Neural cell (in vitro differentiated cells): ENCODE measurements at regions not wholly inside any gene's neighbourhood (a gene's known extent, or its start where the extent isn't known, plus 50 kb on each side); places are given as distances from the start of the nearest gene placed in this dataset.

Source experiments
- H2AFZ ChIP-seq: fragments of 200-600, 300-800 bp; sonication (generic), shearing (Covaris generic); 2 replicates; pipeline ENCODE4 v1.6.0; 2014; ENCODE audit warnings: low read depth, mild to moderate bottlenecking, antibody characterized with exemption, low read length, moderate library complexity
- H3F3A ChIP-seq: fragments of 200-600 bp; shearing (Covaris generic); 2 replicates; pipeline ENCODE4 v1.6.1; 2016; ENCODE audit warnings: mild to moderate bottlenecking, moderate library complexity, mixed read lengths, antibody characterized with exemption, low read length; ENCODE audit not compliant: insufficient read depth, poor library complexity, severe bottlenecking
- H3K27ac ChIP-seq: fragments of 200-600, 300-800 bp; sonication (generic), shearing (Covaris generic); 2 replicates; pipeline ENCODE4 v1.5.1; 2014; ENCODE audit warnings: mild to moderate bottlenecking, low read length, moderate library complexity
- H3K27me3 ChIP-seq: fragments of 300-800, 200-600 bp; sonication (generic), shearing (Covaris generic); 2 replicates; pipeline ENCODE4 v1.6.0; 2014; ENCODE audit warnings: mild to moderate bottlenecking, low read depth, low read length, moderate library complexity; ENCODE audit not compliant: insufficient read depth
- H3K36me3 ChIP-seq: fragments of 300-800, 200-600 bp; sonication (generic), shearing (Covaris generic); 2 replicates; pipeline ENCODE4 v1.5.1; 2014; ENCODE audit warnings: mild to moderate bottlenecking, antibody characterized with exemption, low read length, moderate library complexity; ENCODE audit not compliant: insufficient read depth
- H3K4me2 ChIP-seq: fragments of 300-800, 200-600 bp; sonication (generic), shearing (Covaris generic); 2 replicates; pipeline ENCODE4 v1.6.0; 2014; ENCODE audit warnings: mild to moderate bottlenecking, low read length
- H3K4me3 ChIP-seq: fragments of 300-800, 200-600 bp; sonication (generic), shearing (Covaris generic); 2 replicates; pipeline ENCODE4 v1.5.1; 2014; ENCODE audit warnings: mild to moderate bottlenecking, low read length, moderate library complexity
- H3K79me2 ChIP-seq: fragments of 200-600 bp; shearing (Covaris generic); replicated peaks from 2 replicates; pipeline ENCODE4 v1.6.0; 2014; ENCODE audit warnings: mild to moderate bottlenecking, low read length, moderate library complexity; ENCODE audit not compliant: insufficient read depth
- H3K9ac ChIP-seq: fragments of 300-800, 200-600 bp; sonication (generic), shearing (Covaris generic); 2 replicates; pipeline ENCODE4 v1.6.1; 2016; ENCODE audit warnings: mild to moderate bottlenecking, low read length, mixed read lengths
- H3K9me2 ChIP-seq: fragments of 200-600 bp; shearing (Covaris generic); 2 replicates; pipeline ENCODE4 v1.6.1; 2016; ENCODE audit warnings: mild to moderate bottlenecking, low read length, mixed read lengths; ENCODE audit not compliant: insufficient read depth
- H3K9me3 ChIP-seq: fragments of 200-600, 300-800 bp; sonication (generic), shearing (Covaris generic); 2 replicates; pipeline ENCODE4 v1.6.1; 2016; ENCODE audit warnings: mild to moderate bottlenecking, mixed run types, low read length, moderate library complexity, mixed read lengths
- H4K20me1 ChIP-seq: fragments of 200-600 bp; shearing (Covaris generic); 2 replicates; pipeline ENCODE4 v1.6.1; 2016; ENCODE audit warnings: mild to moderate bottlenecking, mixed run types; ENCODE audit not compliant: insufficient read depth
- EP300 ChIP-seq: fragments of 450-650 bp; conservative IDR thresholded peaks from 2 replicates; pipeline ENCODE4 v1.6.1; 2014; ENCODE audit warnings: antibody characterized with exemption, mild to moderate bottlenecking, moderate library complexity; ENCODE audit not compliant: poor library complexity, severe bottlenecking
- EZH2 ChIP-seq: fragments of 200-600, 300-800 bp; shearing (Covaris generic), sonication (generic); IDR thresholded peaks from 2 replicates; pipeline ENCODE4 v1.6.1; 2014; ENCODE audit warnings: antibody characterized with exemption, low read length, borderline replicate concordance, mild to moderate bottlenecking; ENCODE audit not compliant: insufficient read depth, poor library complexity, severe bottlenecking
- MXI1 ChIP-seq: fragments of 450-650 bp; conservative IDR thresholded peaks from 2 replicates; pipeline ENCODE4 v1.6.1; 2014; ENCODE audit warnings: antibody characterized with exemption, mild to moderate bottlenecking; ENCODE audit not compliant: poor library complexity, severe bottlenecking
- POLR2AphosphoS5 ChIP-seq: IDR thresholded peaks from 2 replicates; pipeline ENCODE4 v1.6.1; 2012
- RAD21 ChIP-seq: fragments of 450-650 bp; conservative IDR thresholded peaks from 2 replicates; pipeline ENCODE4 v1.6.1; 2014; ENCODE audit warnings: antibody characterized with exemption, mild to moderate bottlenecking, moderate library complexity
- SMC3 ChIP-seq: fragments of 450-650 bp; conservative IDR thresholded peaks from 2 replicates; pipeline ENCODE4 v1.6.1; 2014; ENCODE audit warnings: antibody characterized with exemption, mild to moderate bottlenecking, moderate library complexity; ENCODE audit not compliant: poor library complexity
- TAF1 ChIP-seq: IDR thresholded peaks from 2 replicates; pipeline ENCODE4 v1.6.1; 2012; ENCODE audit warnings: low read depth
- TF ChIP-seq, protein P1 (sequence below): IDR thresholded peaks from 2 replicates; pipeline ENCODE4 v1.6.1; 2012; ENCODE audit warnings: borderline replicate concordance
- TF ChIP-seq, protein P2 (sequence below): fragments of 450-650 bp; IDR thresholded peaks from 2 replicates; pipeline ENCODE4 v1.5.1; 2014; ENCODE audit warnings: antibody characterized with exemption, mild to moderate bottlenecking, moderate library complexity; ENCODE audit not compliant: poor library complexity, severe bottlenecking

DNA sequence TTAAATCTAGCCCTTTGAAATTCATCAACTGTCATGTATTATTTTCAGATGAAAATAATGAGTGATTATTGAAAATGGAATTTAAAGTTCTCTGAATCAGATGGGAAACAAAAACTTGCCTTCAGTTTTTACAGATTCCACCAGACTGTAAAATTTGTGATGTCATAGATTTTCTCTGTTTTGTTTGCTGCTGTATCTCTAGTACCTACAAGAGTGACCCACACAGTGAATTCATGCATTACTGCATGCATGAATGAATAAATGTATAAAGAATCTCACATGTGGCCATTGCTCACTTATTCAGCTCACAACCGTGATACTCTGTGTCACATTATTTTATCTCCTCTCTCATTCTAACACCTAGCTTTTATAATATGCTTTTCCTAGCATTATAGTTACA is 532.2 kb upstream of the AGA start:
- no peaks in the 10 kb centered on the region for H3K9me3 ChIP-seq
- no peak overlapping the region for H2AFZ ChIP-seq
- no peak overlapping the region for H3K27ac ChIP-seq
- H3K9ac ChIP-seq: no peak overlapping the region
- no peaks in the 10 kb centered on the region for H3K27me3 ChIP-seq
- H3K4me3 ChIP-seq: no peak overlapping the region
- no peak overlapping the region for H3K4me2 ChIP-seq
- H4K20me1 ChIP-seq: no peaks in the 10 kb centered on the region
- no peaks in the 10 kb centered on the region for H3F3A ChIP-seq
- no peaks in the 10 kb centered on the region for H3K9me2 ChIP-seq
- H3K79me2 ChIP-seq: no peaks in the 10 kb centered on the region
- H3K36me3 ChIP-seq: no peaks in the 10 kb centered on the region
- no peak for TF ChIP-seq SMC3
- no peak for TF ChIP-seq EP300
- TF ChIP-seq POLR2AphosphoS5: no peak
- TF ChIP-seq RAD21: no peak

DNA sequence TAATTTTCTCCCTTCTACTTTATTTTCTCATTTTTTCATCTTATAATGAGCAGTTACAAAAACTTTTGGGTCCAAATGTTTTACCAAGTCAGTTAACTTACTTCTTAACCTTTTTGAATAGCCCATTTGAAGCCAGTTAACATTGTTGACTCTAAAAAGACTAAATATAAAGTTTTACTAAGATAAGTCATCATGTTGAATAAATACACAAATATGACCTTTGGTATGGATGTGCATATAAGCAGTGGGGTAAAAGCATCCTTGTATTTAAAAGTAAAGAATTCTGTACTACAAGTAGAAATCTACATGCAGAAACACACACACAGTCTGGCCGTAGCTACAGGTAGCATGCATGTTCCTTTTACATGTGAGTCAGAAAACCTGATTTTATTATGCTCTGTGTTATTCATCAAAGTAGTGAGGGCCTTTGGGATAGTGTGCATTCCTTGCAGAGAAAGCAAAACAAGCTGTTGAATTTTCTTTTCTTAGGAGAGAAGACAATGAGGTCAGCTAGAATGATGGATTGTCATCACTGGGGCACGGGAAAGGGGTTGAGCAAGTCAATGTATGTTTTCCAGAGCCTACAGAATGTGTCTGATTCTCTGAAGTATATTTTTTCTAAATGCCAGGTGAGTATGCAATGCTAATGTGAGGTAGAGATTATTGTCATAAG is 533.2 kb upstream of the AGA start:
- H3F3A ChIP-seq: no peaks in the 10 kb centered on the region
- H3K9me3 ChIP-seq: no peaks in the 10 kb centered on the region
- no peaks in the 10 kb centered on the region for H4K20me1 ChIP-seq
- no peak overlapping the region for H3K27ac ChIP-seq
- no peaks in the 10 kb centered on the region for H3K27me3 ChIP-seq
- no peaks in the 10 kb centered on the region for H3K9me2 ChIP-seq
- H3K36me3 ChIP-seq: no peaks in the 10 kb centered on the region
- H3K9ac ChIP-seq: no peak overlapping the region
- no peak overlapping the region for H3K4me3 ChIP-seq
- TF ChIP-seq POLR2AphosphoS5 (no peak), EZH2 (no peak), RAD21 (no peak), MXI1 (no peak), TAF1 (no peak), EP300 (no peak), SMC3 (no peak)
- TF ChIP-seq, protein P1, sequence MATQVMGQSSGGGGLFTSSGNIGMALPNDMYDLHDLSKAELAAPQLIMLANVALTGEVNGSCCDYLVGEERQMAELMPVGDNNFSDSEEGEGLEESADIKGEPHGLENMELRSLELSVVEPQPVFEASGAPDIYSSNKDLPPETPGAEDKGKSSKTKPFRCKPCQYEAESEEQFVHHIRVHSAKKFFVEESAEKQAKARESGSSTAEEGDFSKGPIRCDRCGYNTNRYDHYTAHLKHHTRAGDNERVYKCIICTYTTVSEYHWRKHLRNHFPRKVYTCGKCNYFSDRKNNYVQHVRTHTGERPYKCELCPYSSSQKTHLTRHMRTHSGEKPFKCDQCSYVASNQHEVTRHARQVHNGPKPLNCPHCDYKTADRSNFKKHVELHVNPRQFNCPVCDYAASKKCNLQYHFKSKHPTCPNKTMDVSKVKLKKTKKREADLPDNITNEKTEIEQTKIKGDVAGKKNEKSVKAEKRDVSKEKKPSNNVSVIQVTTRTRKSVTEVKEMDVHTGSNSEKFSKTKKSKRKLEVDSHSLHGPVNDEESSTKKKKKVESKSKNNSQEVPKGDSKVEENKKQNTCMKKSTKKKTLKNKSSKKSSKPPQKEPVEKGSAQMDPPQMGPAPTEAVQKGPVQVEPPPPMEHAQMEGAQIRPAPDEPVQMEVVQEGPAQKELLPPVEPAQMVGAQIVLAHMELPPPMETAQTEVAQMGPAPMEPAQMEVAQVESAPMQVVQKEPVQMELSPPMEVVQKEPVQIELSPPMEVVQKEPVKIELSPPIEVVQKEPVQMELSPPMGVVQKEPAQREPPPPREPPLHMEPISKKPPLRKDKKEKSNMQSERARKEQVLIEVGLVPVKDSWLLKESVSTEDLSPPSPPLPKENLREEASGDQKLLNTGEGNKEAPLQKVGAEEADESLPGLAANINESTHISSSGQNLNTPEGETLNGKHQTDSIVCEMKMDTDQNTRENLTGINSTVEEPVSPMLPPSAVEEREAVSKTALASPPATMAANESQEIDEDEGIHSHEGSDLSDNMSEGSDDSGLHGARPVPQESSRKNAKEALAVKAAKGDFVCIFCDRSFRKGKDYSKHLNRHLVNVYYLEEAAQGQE: no peak
- TF ChIP-seq, protein P2, sequence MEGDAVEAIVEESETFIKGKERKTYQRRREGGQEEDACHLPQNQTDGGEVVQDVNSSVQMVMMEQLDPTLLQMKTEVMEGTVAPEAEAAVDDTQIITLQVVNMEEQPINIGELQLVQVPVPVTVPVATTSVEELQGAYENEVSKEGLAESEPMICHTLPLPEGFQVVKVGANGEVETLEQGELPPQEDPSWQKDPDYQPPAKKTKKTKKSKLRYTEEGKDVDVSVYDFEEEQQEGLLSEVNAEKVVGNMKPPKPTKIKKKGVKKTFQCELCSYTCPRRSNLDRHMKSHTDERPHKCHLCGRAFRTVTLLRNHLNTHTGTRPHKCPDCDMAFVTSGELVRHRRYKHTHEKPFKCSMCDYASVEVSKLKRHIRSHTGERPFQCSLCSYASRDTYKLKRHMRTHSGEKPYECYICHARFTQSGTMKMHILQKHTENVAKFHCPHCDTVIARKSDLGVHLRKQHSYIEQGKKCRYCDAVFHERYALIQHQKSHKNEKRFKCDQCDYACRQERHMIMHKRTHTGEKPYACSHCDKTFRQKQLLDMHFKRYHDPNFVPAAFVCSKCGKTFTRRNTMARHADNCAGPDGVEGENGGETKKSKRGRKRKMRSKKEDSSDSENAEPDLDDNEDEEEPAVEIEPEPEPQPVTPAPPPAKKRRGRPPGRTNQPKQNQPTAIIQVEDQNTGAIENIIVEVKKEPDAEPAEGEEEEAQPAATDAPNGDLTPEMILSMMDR: no peak
- no peak overlapping the region for H2AFZ ChIP-seq
- no peak overlapping the region for H3K4me2 ChIP-seq
- H3K79me2 ChIP-seq: no peaks in the 10 kb centered on the region
